ENCODE measurements at regions not wholly inside any gene's neighbourhood (a gene's known extent, or its start where the extent isn't known, plus 50 kb on each side); places are given as distances from the start of the nearest gene placed in this dataset.
A peak's percentile ranks its signal among the peaks of the same experiment; 100 is the strongest.

DNA sequence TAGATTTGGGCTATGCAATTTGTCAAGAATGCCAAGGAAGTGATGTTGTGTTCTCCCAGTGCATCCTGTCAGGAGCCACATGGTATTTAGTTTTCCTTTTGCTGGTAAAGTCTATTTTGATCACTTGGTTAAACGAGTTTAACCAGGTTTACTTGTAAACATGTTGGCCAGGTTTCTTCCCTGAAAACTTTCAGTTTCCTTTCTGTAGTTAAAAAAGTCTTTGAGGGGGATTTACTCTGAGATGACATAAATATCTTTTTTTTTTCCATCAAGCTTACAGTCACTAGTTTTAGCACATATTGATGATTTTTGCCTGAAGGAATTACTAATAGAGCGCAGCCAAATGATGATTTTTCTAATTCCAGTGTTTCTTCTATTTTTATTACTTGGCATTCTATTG, 320.5 kb downstream of the PHF14 start:
- Mint-ChIP-seq H3K9me3 (no peaks in the 10 kb centered on the region), H3K27me3 (ENCODE audit: low read depth, poor library complexity) (peaks cover 1% of the 10 kb centered on the region), H3K4me1 (no peaks in the 10 kb centered on the region), H3K27ac (no peak overlapping the region), H3K4me3 (no peak overlapping the region), H3K36me3 (ENCODE audit: low read depth) (no peaks in the 10 kb centered on the region)
- DNase-seq, result no peak
- TF ChIP-seq, protein P1, sequence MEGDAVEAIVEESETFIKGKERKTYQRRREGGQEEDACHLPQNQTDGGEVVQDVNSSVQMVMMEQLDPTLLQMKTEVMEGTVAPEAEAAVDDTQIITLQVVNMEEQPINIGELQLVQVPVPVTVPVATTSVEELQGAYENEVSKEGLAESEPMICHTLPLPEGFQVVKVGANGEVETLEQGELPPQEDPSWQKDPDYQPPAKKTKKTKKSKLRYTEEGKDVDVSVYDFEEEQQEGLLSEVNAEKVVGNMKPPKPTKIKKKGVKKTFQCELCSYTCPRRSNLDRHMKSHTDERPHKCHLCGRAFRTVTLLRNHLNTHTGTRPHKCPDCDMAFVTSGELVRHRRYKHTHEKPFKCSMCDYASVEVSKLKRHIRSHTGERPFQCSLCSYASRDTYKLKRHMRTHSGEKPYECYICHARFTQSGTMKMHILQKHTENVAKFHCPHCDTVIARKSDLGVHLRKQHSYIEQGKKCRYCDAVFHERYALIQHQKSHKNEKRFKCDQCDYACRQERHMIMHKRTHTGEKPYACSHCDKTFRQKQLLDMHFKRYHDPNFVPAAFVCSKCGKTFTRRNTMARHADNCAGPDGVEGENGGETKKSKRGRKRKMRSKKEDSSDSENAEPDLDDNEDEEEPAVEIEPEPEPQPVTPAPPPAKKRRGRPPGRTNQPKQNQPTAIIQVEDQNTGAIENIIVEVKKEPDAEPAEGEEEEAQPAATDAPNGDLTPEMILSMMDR (IDR thresholded peaks at IDR 0.05), result no peak

GRCh38 chr7:11294965-11295364, 321.3 kb downstream of the PHF14 start:
- no peak for DNase-seq
- Mint-ChIP-seq H3K4me3 (no peak overlapping the region), H3K4me1 (no peaks in the 10 kb centered on the region), H3K27me3 (ENCODE audit: low read depth, poor library complexity) (peaks cover 3% of the 10 kb centered on the region), H3K27ac (no peak overlapping the region), H3K9me3 (no peaks in the 10 kb centered on the region), H3K36me3 (ENCODE audit: low read depth) (no peaks in the 10 kb centered on the region)
- TF ChIP-seq, protein P1 (IDR thresholded peaks at IDR 0.05), result no peak

DNA sequence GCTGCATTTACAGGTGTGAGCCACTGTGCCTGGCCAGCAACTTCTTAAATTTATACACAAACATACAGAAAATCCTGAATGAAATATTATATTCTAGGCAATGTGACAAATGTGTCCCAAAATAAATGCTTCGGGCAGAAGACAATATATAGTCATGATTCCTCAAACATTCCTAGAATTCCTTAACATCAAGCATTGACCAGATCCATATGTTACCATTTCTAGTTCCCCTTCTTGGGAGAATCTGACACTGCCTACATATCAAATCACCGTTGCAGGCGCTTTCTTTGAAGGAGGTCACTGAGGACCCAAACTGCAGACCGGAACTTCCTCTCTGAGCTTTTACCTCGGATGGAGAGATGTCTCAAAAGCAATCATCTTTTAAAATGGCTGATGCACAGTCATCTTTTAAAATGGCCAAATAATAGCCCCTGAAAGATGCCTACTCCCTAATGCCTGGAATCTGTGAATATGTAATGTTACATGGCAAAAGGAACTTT, 323.5 kb downstream of the PHF14 start:
- H3K27me3 Mint-ChIP-seq (ENCODE audit: low read depth, poor library complexity), result peaks cover 3% of the 10 kb centered on the region
- peak overlapping the region; percentile 68 for H3K27ac Mint-ChIP-seq

DNA sequence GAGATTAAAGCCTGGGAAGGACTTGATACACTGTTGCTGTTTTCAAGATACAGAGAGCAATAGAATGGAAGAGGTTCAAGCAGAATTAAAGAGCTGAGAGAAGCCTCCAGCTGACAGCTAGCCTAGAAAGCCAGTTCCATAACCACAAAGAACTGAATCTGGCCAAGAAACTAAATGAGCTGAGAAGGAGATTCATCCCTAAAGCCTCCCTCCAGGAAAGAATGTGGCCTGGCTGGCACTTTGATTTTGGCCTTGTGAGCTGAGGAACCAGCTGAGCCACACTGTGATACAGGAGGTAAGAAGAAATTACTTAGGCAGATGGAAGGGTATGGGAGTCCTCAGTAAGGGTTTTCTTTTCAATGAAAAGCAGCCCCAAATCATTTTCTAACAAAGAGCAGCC, 324.1 kb downstream of the PHF14 start:
- H3K27me3 Mint-ChIP-seq (ENCODE audit: low read depth, poor library complexity), result peaks cover 3% of the 10 kb centered on the region
- TF ChIP-seq, protein P1 (IDR thresholded peaks at IDR 0.05), result no peak
- no peak overlapping the region for H3K4me3 Mint-ChIP-seq
- H3K9me3 Mint-ChIP-seq, result no peaks in the 10 kb centered on the region
- no peak for DNase-seq
- no peaks in the 10 kb centered on the region for H3K36me3 Mint-ChIP-seq (ENCODE audit: low read depth)
- H3K27ac Mint-ChIP-seq, result peak overlapping the region; percentile 1
- H3K4me1 Mint-ChIP-seq, result no peaks in the 10 kb centered on the region

More for the DNA sequence above, 323.5 kb downstream of the PHF14 start:
- no peaks in the 10 kb centered on the region for H3K9me3 Mint-ChIP-seq
- H3K4me1 Mint-ChIP-seq, result no peaks in the 10 kb centered on the region
- DNase-seq, result no peak
- TF ChIP-seq, protein P1 (IDR thresholded peaks at IDR 0.05), result no peak
- H3K36me3 Mint-ChIP-seq (ENCODE audit: low read depth), result no peaks in the 10 kb centered on the region
- H3K4me3 Mint-ChIP-seq, result no peak overlapping the region

- no peaks in the 10 kb centered on the region for H3K9me3 Mint-ChIP-seq
- no peak overlapping the region for H3K27ac Mint-ChIP-seq
- no peak overlapping the region for H3K4me3 Mint-ChIP-seq
- H3K36me3 Mint-ChIP-seq (ENCODE audit: low read depth), result no peaks in the 10 kb centered on the region
- no peaks in the 10 kb centered on the region for H3K4me1 Mint-ChIP-seq
- TF ChIP-seq, protein P1 (IDR thresholded peaks at IDR 0.05), result no peak
- peaks cover 3% of the 10 kb centered on the region for H3K27me3 Mint-ChIP-seq (ENCODE audit: low read depth, poor library complexity)
- DNase-seq, result no peak
Observed at GRCh38 chr7:11298220-11298619, 324.5 kb downstream of the PHF14 start.

- no peak overlapping the region for H3K4me3 Mint-ChIP-seq
- H3K9me3 Mint-ChIP-seq, result no peaks in the 10 kb centered on the region
- H3K27ac Mint-ChIP-seq, result no peak overlapping the region
- TF ChIP-seq, protein P1 (IDR thresholded peaks at IDR 0.05), result no peak
- no peak for DNase-seq
- H3K27me3 Mint-ChIP-seq (ENCODE audit: low read depth, poor library complexity), result peaks cover 3% of the 10 kb centered on the region
- H3K36me3 Mint-ChIP-seq (ENCODE audit: low read depth), result no peaks in the 10 kb centered on the region
- no peaks in the 10 kb centered on the region for H3K4me1 Mint-ChIP-seq
Observed at GRCh38 chr7:11300241-11300640, 326.6 kb downstream of the PHF14 start.

Measured in nephron progenitor cell (in vitro differentiated cells).